ENCODE measurements at regions not wholly inside any gene's neighbourhood (a gene's known extent, or its start where the extent isn't known, plus 50 kb on each side); places are given as distances from the start of the nearest gene placed in this dataset.

GRCh38 chr1:190906206-190906725 is 428.6 kb upstream of the BRINP3 start:
- WGBS (ENCODE audit: low lambda C conversion rate, missing lambda C conversion rate), result 90% methylated on average over 1 of the region's 1 CpG
- no peak for DNase-seq (ENCODE audit: low spot score)
- no peak overlapping the region for H3K4me3 ChIP-seq

GRCh38 chr1:190908246-190908645 is 430.6 kb upstream of the BRINP3 start:
- Histone ChIP-seq H4K20me1 (ENCODE audit: insufficient read depth, poor library complexity, severe bottlenecking) (no peaks in the 10 kb centered on the region), H3K27ac (no peak overlapping the region), H3K27me3 (no peaks in the 10 kb centered on the region), H3K79me2 (no peaks in the 10 kb centered on the region), H3K9me3 (ENCODE audit: low read depth) (no peaks in the 10 kb centered on the region), H3K36me3 (replicated peaks; ENCODE audit: insufficient read depth, low read depth) (no peaks in the 10 kb centered on the region), H3K4me1 (ENCODE audit: insufficient read depth) (no peaks in the 10 kb centered on the region), H3K4me3 (no peak overlapping the region), H3K9me2 (replicated peaks; ENCODE audit: insufficient read depth) (no peaks in the 10 kb centered on the region), H2AFZ (no peak overlapping the region), H3K4me2 (no peak overlapping the region)
- WGBS (ENCODE audit: low lambda C conversion rate, missing lambda C conversion rate), result 84% methylated on average over 1 of the region's 1 CpG
- no peak for DNase-seq (ENCODE audit: low spot score)
- no peak for TF ChIP-seq EZH2 (IDR thresholded peaks at IDR 0.05; ENCODE audit: borderline replicate concordance)
- TF ChIP-seq CTCF (IDR thresholded peaks at IDR 0.05; ENCODE audit: poor library complexity), result no peak
- no peak for TF ChIP-seq EZH2phosphoT487 (IDR thresholded peaks at IDR 0.05; ENCODE audit: low read depth, severe bottlenecking, unreplicated experiment)

More at GRCh38 chr1:190906206-190906725, 428.6 kb upstream of the BRINP3 start:
- no peaks in the 10 kb centered on the region for H3K9me3 ChIP-seq (ENCODE audit: low read depth)
- no peaks in the 10 kb centered on the region for H3K27me3 ChIP-seq
- TF ChIP-seq EZH2phosphoT487 (IDR thresholded peaks at IDR 0.05; ENCODE audit: low read depth, severe bottlenecking, unreplicated experiment), result no peak
- TF ChIP-seq EZH2 (IDR thresholded peaks at IDR 0.05; ENCODE audit: borderline replicate concordance), result no peak
- TF ChIP-seq CTCF (IDR thresholded peaks at IDR 0.05; ENCODE audit: poor library complexity), result no peak
- H3K9me2 ChIP-seq (replicated peaks; ENCODE audit: insufficient read depth), result no peaks in the 10 kb centered on the region
- no peak overlapping the region for H2AFZ ChIP-seq
- no peaks in the 10 kb centered on the region for H3K79me2 ChIP-seq
- no peaks in the 10 kb centered on the region for H4K20me1 ChIP-seq (ENCODE audit: insufficient read depth, poor library complexity, severe bottlenecking)
- no peaks in the 10 kb centered on the region for H3K4me1 ChIP-seq (ENCODE audit: insufficient read depth)
- no peak overlapping the region for H3K4me2 ChIP-seq
- no peaks in the 10 kb centered on the region for H3K36me3 ChIP-seq (replicated peaks; ENCODE audit: insufficient read depth, low read depth)
- H3K27ac ChIP-seq, result no peak overlapping the region

GRCh38 chr1:190908691-190909090 is 431.0 kb upstream of the BRINP3 start:
- Histone ChIP-seq H4K20me1 (ENCODE audit: insufficient read depth, poor library complexity, severe bottlenecking) (no peaks in the 10 kb centered on the region), H3K36me3 (replicated peaks; ENCODE audit: insufficient read depth, low read depth) (no peaks in the 10 kb centered on the region), H3K27me3 (no peaks in the 10 kb centered on the region), H3K79me2 (no peaks in the 10 kb centered on the region), H3K4me1 (ENCODE audit: insufficient read depth) (no peaks in the 10 kb centered on the region), H3K9me2 (replicated peaks; ENCODE audit: insufficient read depth) (no peaks in the 10 kb centered on the region), H3K9me3 (ENCODE audit: low read depth) (no peaks in the 10 kb centered on the region), H2AFZ (no peak overlapping the region), H3K4me3 (no peak overlapping the region), H3K4me2 (no peak overlapping the region), H3K27ac (no peak overlapping the region)
- no peak for TF ChIP-seq EZH2 (IDR thresholded peaks at IDR 0.05; ENCODE audit: borderline replicate concordance)
- TF ChIP-seq EZH2phosphoT487 (IDR thresholded peaks at IDR 0.05; ENCODE audit: low read depth, severe bottlenecking, unreplicated experiment), result no peak
- no peak for TF ChIP-seq CTCF (IDR thresholded peaks at IDR 0.05; ENCODE audit: poor library complexity)
- DNase-seq (ENCODE audit: low spot score), result no peak

GRCh38 chr1:190935925-190936324 is 458.3 kb upstream of the BRINP3 start:
- 72% methylated on average over 1 of the region's 1 CpG for WGBS (ENCODE audit: low lambda C conversion rate, missing lambda C conversion rate)
- no peaks in the 10 kb centered on the region for H3K79me2 ChIP-seq

More at GRCh38 chr1:190935925-190936324, 458.3 kb upstream of the BRINP3 start:
- no peak for DNase-seq (ENCODE audit: low spot score)
- H3K9me3 ChIP-seq (ENCODE audit: low read depth), result no peaks in the 10 kb centered on the region
- no peak overlapping the region for H2AFZ ChIP-seq
- no peak overlapping the region for H3K4me2 ChIP-seq
- H3K27ac ChIP-seq, result no peak overlapping the region
- H3K4me1 ChIP-seq (ENCODE audit: insufficient read depth), result no peaks in the 10 kb centered on the region
- TF ChIP-seq EZH2 (IDR thresholded peaks at IDR 0.05; ENCODE audit: borderline replicate concordance) (no peak), CTCF (IDR thresholded peaks at IDR 0.05; ENCODE audit: poor library complexity) (no peak), EZH2phosphoT487 (IDR thresholded peaks at IDR 0.05; ENCODE audit: low read depth, severe bottlenecking, unreplicated experiment) (no peak)
- H4K20me1 ChIP-seq (ENCODE audit: insufficient read depth, poor library complexity, severe bottlenecking), result no peaks in the 10 kb centered on the region
- H3K9me2 ChIP-seq (replicated peaks; ENCODE audit: insufficient read depth), result no peaks in the 10 kb centered on the region
- H3K4me3 ChIP-seq, result no peak overlapping the region
- no peaks in the 10 kb centered on the region for H3K27me3 ChIP-seq
- no peaks in the 10 kb centered on the region for H3K36me3 ChIP-seq (replicated peaks; ENCODE audit: insufficient read depth, low read depth)
